ENCODE measurements at regions not wholly inside any gene's neighbourhood (a gene's known extent, or its start where the extent isn't known, plus 50 kb on each side); places are given as distances from the start of the nearest gene placed in this dataset. TPM values are rescaled to one million over a fixed set of nuclear protein-coding genes. Genes with fewer than 3 reads are reported as not detected.

GRCh38 chr18:75477900-75478299 is 50.4 kb upstream of the SMIM21 start:
- intact Hi-C loops (cut with micrococcal nuclease), result loop anchor here (5.0 to 10.0 kb wide), 3 partner anchors 313 to 826 kb away; no protein-coding TSS in a partner anchor
- Histone ChIP-seq H2AFZ (ENCODE audit: low read depth, low read length) (no peak overlapping the region), H3K79me2 (ENCODE audit: control insufficient read depth, insufficient read depth, low read length) (no peaks in the 10 kb centered on the region), H4K20me1 (replicated peaks; ENCODE audit: control insufficient read depth, insufficient read depth, low read length) (no peaks in the 10 kb centered on the region), H3K27ac (ENCODE audit: extremely low read depth, low read depth, low read length) (no peak overlapping the region), H3K4me3 (no peak overlapping the region), H3K27me3 (ENCODE audit: control insufficient read depth in 2 of 2, insufficient read depth in 2 of 2, low read length in 2 of 2) (no peaks in the 10 kb centered on the region), H3K36me3 (ENCODE audit: control insufficient read depth, insufficient read depth, low read length) (no peaks in the 10 kb centered on the region), H3K9me1 (ENCODE audit: control insufficient read depth, insufficient read depth, low read length) (no peaks in the 10 kb centered on the region), H3K9ac (ENCODE audit: insufficient read depth in 1 of 2, low read depth in 2 of 2, low read length in 2 of 2) (no peak overlapping the region), H3K9me3 (replicated peaks; ENCODE audit: control insufficient read depth, insufficient read depth, low read depth, low read length) (no peaks in the 10 kb centered on the region), H3K4me1 (replicated peaks in 1 of 2; ENCODE audit: control insufficient read depth in 2 of 2, insufficient read depth in 2 of 2, low read length in 2 of 2) (no peaks in the 10 kb centered on the region), H3K4me2 (ENCODE audit: insufficient read depth, low read length) (no peak overlapping the region)
- no peak for DNase-seq (ENCODE audit: extremely low read depth in 1 of 4, low spot score in 3 of 4)
- TF ChIP-seq MXD1 (CRISPR knock-in tag; IDR thresholded peaks at IDR 0.05; ENCODE audit: borderline replicate concordance, poor library complexity, severe bottlenecking) (no peak), GTF2A2 (tag; IDR thresholded peaks at IDR 0.05) (no peak), NFIX (CRISPR knock-in tag; IDR thresholded peaks at IDR 0.05; ENCODE audit: low read depth) (no peak), ELF4 (CRISPR knock-in tag; IDR thresholded peaks at IDR 0.05) (no peak), PML (IDR thresholded peaks at IDR 0.05; ENCODE audit: low read length) (no peak), MAFF (IDR thresholded peaks at IDR 0.05; ENCODE audit: low read length) (no peak), DACH1 (IDR thresholded peaks at IDR 0.05; ENCODE audit: partially characterized antibody) (no peak), ZBTB49 (CRISPR knock-in tag; IDR thresholded peaks at IDR 0.05; ENCODE audit: borderline replicate concordance) (no peak)
- BruUV-seq (replicated peaks), result no TSS peak
- no peak for ATAC-seq
- ChIA-PET POLR2A (no interaction called here), CTCF (ENCODE audit: low intra/inter-chr PET ratio) (interaction anchor here (1.7 kb wide), 1 partner anchor 826 kb away, joined by 5 read pairs; no protein-coding TSS in a partner anchor)
- FAIRE-seq, result no peak
- in situ Hi-C loops (cut with MboI), result loop anchor here (25.0 kb wide), 1 partner anchor 816 kb away; no protein-coding TSS in a partner anchor
- 0% methylated on average over 1 of the region's 1 CpG for WGBS (ENCODE audit: insufficient coverage, low coverage, missing lambda C conversion rate)

Small RNA genes in the stretch of these regions (small RNA-seq; reads per million reads assigned to genes)
- gene AC021506.2, result not detected

Data from K562 (cell line).